ENCODE measurements at regions not wholly inside any gene's neighbourhood (a gene's known extent, or its start where the extent isn't known, plus 50 kb on each side); places are given as distances from the start of the nearest gene placed in this dataset.

DNA sequence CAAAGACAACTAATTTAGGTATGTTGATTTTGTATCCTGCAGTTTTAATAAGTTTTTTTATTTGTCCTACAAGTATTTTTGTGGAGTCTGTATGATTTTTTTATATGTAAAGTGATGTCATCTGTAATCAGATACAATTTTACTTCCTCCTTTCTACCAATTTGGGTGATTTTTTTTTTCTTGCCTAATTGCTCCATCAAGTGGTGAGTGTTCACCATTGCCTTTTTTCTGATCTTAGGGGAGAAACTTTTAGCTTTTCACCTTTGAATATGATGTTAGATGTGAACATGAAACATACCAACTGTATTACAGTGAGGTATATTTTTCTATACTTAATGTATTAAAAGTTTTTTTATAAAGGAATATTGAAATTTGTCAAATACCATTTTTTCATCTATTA, 362.3 kb downstream of the PABPC4L start:
- Histone ChIP-seq H3K9me3 (peaks cover 0 to 56% (median 26%) of the 10 kb centered on the region in 11 donors), H3K4me1 (no peaks in the 10 kb centered on the region), H3K27me3 (no peaks in the 10 kb centered on the region), H3K36me3 (no peaks in the 10 kb centered on the region), H3K4me3 (no peak overlapping the region), H3K27ac (no peak overlapping the region)
- no peak for DNase-seq
- no peak for TF ChIP-seq CTCF (IDR thresholded peaks at IDR 0.05)
- intact Hi-C loops (cut with DNase I), result no loop called here
- ATAC-seq, result no peak

GRCh38 chr4:133823177-133823576, 378.4 kb downstream of the PABPC4L start:
- intact Hi-C loops (cut with DNase I), result no loop called here
- Histone ChIP-seq H3K27ac (no peak overlapping the region), H3K9me3 (peaks cover 0 to 20% (median 2%) of the 10 kb centered on the region in 11 donors), H3K4me3 (no peak overlapping the region), H3K27me3 (no peaks in the 10 kb centered on the region), H3K4me1 (no peaks in the 10 kb centered on the region), H3K36me3 (no peaks in the 10 kb centered on the region)
- WGBS, 2 donors, result 56 to 78% methylated on average over 3 of the region's 3 CpGs
- ATAC-seq (no peak), DNase-seq (no peak)
- no peak for TF ChIP-seq CTCF (IDR thresholded peaks at IDR 0.05)

DNA sequence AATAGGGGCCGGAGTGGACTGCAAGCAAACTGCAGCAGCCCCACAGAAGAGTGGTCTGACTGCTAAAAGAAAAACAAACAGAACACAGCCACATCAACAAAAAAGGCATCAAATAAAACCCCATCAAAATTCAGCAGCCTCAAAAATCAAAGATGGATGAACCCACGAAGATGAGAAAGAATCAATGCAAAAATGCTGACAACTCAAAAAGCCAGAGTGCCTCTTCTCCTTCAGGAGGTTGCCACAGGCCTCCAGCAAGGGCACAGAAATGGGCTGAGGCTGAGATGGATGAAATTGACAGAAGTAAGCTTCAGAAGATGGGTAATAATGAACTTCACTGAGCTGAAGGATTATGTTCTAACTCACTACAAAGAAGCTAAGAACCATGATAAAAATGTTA, 388.6 kb downstream of the PABPC4L start:
- intact Hi-C loops (cut with DNase I), result no loop called here
- DNase-seq (no peak), ATAC-seq (no peak)
- Histone ChIP-seq H3K4me1 (no peaks in the 10 kb centered on the region), H3K9me3 (peaks cover 0 to 51% (median 12%) of the 10 kb centered on the region in 11 donors), H3K4me3 (no peak overlapping the region), H3K27ac (no peak overlapping the region), H3K27me3 (no peaks in the 10 kb centered on the region), H3K36me3 (no peaks in the 10 kb centered on the region)
- WGBS, 2 donors, result 60 to 75% methylated on average over 2 of the region's 2 CpGs
- TF ChIP-seq CTCF (IDR thresholded peaks at IDR 0.05), result no peak

DNA sequence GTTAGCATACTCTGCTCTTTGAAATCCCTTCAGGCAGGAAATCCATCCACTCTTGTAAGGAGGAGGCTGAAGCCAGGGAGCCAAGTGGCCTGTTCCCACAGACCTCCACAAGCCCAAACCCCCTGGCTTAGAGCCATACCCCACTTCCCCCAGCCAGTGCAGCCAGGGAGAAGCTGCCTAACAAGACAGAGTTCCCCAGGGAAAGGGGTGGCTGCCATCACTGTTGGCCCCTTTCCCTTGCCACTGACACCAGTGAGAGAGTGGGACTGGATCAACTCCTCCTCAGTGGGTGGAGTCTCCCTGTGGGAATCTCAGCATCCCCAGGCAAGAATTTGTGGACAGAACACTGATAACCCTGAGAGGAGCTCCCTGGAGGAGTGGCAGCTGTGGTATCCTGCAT, 389.4 kb downstream of the PABPC4L start:
- TF ChIP-seq CTCF (IDR thresholded peaks at IDR 0.05), result no peak
- no peak for DNase-seq
- no peak for ATAC-seq
- Histone ChIP-seq H3K9me3 (peaks cover 0 to 44% (median 7%) of the 10 kb centered on the region in 11 donors), H3K4me3 (no peak overlapping the region), H3K4me1 (no peaks in the 10 kb centered on the region), H3K36me3 (no peaks in the 10 kb centered on the region), H3K27me3 (no peaks in the 10 kb centered on the region), H3K27ac (no peak overlapping the region)
- intact Hi-C loops (cut with DNase I), result no loop called here

- intact Hi-C loops (cut with DNase I), result no loop called here
- Histone ChIP-seq H3K36me3 (no peaks in the 10 kb centered on the region), H3K27me3 (no peaks in the 10 kb centered on the region), H3K9me3 (peaks cover 0 to 6% (median 0%) of the 10 kb centered on the region in 11 donors), H3K27ac (no peak overlapping the region), H3K4me3 (no peak overlapping the region), H3K4me1 (no peaks in the 10 kb centered on the region)
- ATAC-seq (no peak), DNase-seq (no peak)
- no peak for TF ChIP-seq CTCF (IDR thresholded peaks at IDR 0.05)
- WGBS, 2 donors, result 70% methylated on average over 3 of the region's 3 CpGs
These were observed 393.4 kb downstream of the PABPC4L start for GRCh38 chr4:133808151-133808550.
